Uterus (tissue), 2 donors: ENCODE measurements at regions not wholly inside any gene's neighbourhood (a gene's known extent, or its start where the extent isn't known, plus 50 kb on each side); places are given as distances from the start of the nearest gene placed in this dataset.

Experiments used
- POLR2A ChIP-seq, 2 donors: fragments of 450-650 bp; IDR thresholded peaks; one replicate each; pipeline ENCODE4 v1.6.1; 2016; ENCODE audit warnings: antibody characterized with exemption in 2 of 2, mild to moderate bottlenecking in 1 of 2, moderate library complexity in 1 of 2
- TF ChIP-seq, protein P1 (sequence below), 4 experiments: fragments of 200-600 bp in 2 of 4; fragments of 450-650 bp in 2 of 4; sonication (generic) in 2 of 4; IDR thresholded peaks; one replicate each; pipeline ENCODE4 v1.5.1; 2016 to 2019; ENCODE audit warnings: antibody characterized with exemption in 4 of 4, mild to moderate bottlenecking in 2 of 4, moderate library complexity in 1 of 4

DNA sequence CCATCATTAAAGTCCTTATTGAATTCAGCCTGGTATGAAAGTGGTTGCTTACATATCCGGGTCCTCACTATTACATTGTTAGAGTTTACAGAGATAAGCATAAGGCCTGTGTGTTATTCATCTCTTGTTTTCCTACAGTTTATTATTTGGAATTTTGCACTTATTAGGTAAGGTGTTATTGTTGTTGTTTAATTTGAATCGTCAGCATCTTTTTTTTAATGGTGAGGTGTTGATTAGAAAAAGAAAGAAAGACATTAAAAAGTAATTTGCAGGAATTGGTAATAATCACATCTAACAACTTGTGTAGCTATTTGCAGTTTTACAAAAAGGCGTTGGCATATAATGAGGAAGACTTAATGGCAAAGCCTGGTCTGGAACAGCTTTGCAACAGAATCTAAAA, 158.6 kb downstream of the SAMD5 start:
- TF ChIP-seq, protein P1, sequence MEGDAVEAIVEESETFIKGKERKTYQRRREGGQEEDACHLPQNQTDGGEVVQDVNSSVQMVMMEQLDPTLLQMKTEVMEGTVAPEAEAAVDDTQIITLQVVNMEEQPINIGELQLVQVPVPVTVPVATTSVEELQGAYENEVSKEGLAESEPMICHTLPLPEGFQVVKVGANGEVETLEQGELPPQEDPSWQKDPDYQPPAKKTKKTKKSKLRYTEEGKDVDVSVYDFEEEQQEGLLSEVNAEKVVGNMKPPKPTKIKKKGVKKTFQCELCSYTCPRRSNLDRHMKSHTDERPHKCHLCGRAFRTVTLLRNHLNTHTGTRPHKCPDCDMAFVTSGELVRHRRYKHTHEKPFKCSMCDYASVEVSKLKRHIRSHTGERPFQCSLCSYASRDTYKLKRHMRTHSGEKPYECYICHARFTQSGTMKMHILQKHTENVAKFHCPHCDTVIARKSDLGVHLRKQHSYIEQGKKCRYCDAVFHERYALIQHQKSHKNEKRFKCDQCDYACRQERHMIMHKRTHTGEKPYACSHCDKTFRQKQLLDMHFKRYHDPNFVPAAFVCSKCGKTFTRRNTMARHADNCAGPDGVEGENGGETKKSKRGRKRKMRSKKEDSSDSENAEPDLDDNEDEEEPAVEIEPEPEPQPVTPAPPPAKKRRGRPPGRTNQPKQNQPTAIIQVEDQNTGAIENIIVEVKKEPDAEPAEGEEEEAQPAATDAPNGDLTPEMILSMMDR (IDR thresholded peaks at IDR 0.05), result no peak
- no peak for TF ChIP-seq POLR2A (IDR thresholded peaks at IDR 0.05)
